H1 (cell line): ENCODE measurements at regions not wholly inside any gene's neighbourhood (a gene's known extent, or its start where the extent isn't known, plus 50 kb on each side); places are given as distances from the start of the nearest gene placed in this dataset.

Source experiments
- CTCF ChIA-PET: fragments of 300-600 bp; sonication (Branson Sonifier 250); formaldehyde crosslinking; loops from one replicate; lab custom pipeline; 2021; ENCODE audit not compliant: partially characterized antibody; lab: Charles Lee
- POLR2A ChIA-PET: fragments of 300-600 bp; sonication (Branson Sonifier 250); formaldehyde crosslinking; loops from one replicate; lab custom pipeline; 2021; ENCODE audit warnings: inconsistent platforms; ENCODE audit not compliant: partially characterized antibody; lab: Charles Lee
- DNase-seq, 2 experiments: peaks; one replicate each; pipeline versions ENCODE4 v3.0.0 to v3.0.0-alpha.2; 2010 to 2022; ENCODE audit warnings: low spot score in 2 of 2, low read depth in 1 of 2, mixed read lengths in 1 of 2
- FAIRE-seq: peaks from 2 replicates; lab custom pipeline; 2011; peaks lifted over from hg19 to GRCh38; lab: Jason Lieb, UNC
- H2AFZ ChIP-seq: 2 replicates; pipeline ENCODE4 v1.8.1; 2012; ENCODE audit warnings: low read length, inconsistent platforms
- H2AK5ac ChIP-seq: 2 replicates; pipeline ENCODE4 v1.6.1; 2013; ENCODE audit warnings: low read depth, low read length
- H2BK120ac ChIP-seq: replicated peaks from 2 replicates; pipeline ENCODE3; 2013; ENCODE audit warnings: low read depth, low read length, inconsistent platforms
- H2BK12ac ChIP-seq: 2 replicates; pipeline ENCODE4 v1.6.1; 2013; ENCODE audit warnings: low read depth, low read length
- H2BK15ac ChIP-seq: 2 replicates; pipeline ENCODE4 v1.6.1; 2013; ENCODE audit warnings: low read length
- H2BK20ac ChIP-seq: 2 replicates; pipeline ENCODE4 v1.6.1; 2013; ENCODE audit warnings: low read length
- H2BK5ac ChIP-seq: 2 replicates; pipeline ENCODE4 v1.6.1; 2013; ENCODE audit warnings: low read depth, low read length
- H3K14ac ChIP-seq: 2 replicates; pipeline ENCODE4 v1.6.1; 2013; ENCODE audit warnings: inconsistent platforms; ENCODE audit not compliant: insufficient read length
- H3K18ac ChIP-seq: 2 replicates; pipeline ENCODE4 v1.6.1; 2013; ENCODE audit warnings: low read length; ENCODE audit errors: extremely low read depth
- H3K23ac ChIP-seq: 2 replicates; pipeline ENCODE4 v1.6.1; 2013; ENCODE audit warnings: inconsistent platforms; ENCODE audit not compliant: insufficient read length
- H3K23me2 ChIP-seq: 2 replicates; pipeline ENCODE4 v1.6.1; 2013; ENCODE audit warnings: low read depth, low read length
- H3K27ac ChIP-seq: 2 replicates; pipeline ENCODE4 v1.6.1; 2011; ENCODE audit warnings: low read depth, low read length, inconsistent platforms
- H3K27me3 ChIP-seq, 4 experiments: replicated peaks in 1 of 4; 1 replicate in 1 of 4; 2 replicates in 3 of 4; pipeline versions ENCODE4 v1.6.1 to v1.8.1; 2011 to 2013; ENCODE audit warnings: low read length in 3 of 4, mild to moderate bottlenecking in 3 of 4, inconsistent platforms in 2 of 4, mixed read lengths in 2 of 4, moderate library complexity in 1 of 4; ENCODE audit not compliant: control insufficient read depth in 3 of 4, insufficient read depth in 3 of 4; ENCODE audit errors: extremely low read depth in 1 of 4
- H3K36me3 ChIP-seq, 4 experiments: 2 replicates each; pipeline versions ENCODE4 v1.6.1 to v1.8.1; 2011 to 2013; ENCODE audit warnings: mild to moderate bottlenecking in 4 of 4, low read length in 3 of 4, moderate library complexity in 2 of 4, control low read depth in 1 of 4, inconsistent platforms in 1 of 4; ENCODE audit not compliant: insufficient read depth in 4 of 4, control insufficient read depth in 2 of 4
- H3K4ac ChIP-seq: replicated peaks from 2 replicates; pipeline ENCODE3; 2013; ENCODE audit warnings: low read length, low read depth, mixed read lengths, inconsistent platforms; ENCODE audit not compliant: insufficient read length
- H3K4me1 ChIP-seq, 4 experiments: replicated peaks in 1 of 4; 1 replicate in 1 of 4; 2 replicates in 3 of 4; pipeline versions ENCODE4 v1.6.1 to v1.8.1; 2011 to 2013; ENCODE audit warnings: low read length in 3 of 4, inconsistent platforms in 2 of 4, mixed read lengths in 1 of 4; ENCODE audit not compliant: insufficient read depth in 4 of 4, control insufficient read depth in 3 of 4
- H3K4me2 ChIP-seq, 2 experiments: 2 replicates each; pipeline versions ENCODE4 v1.6.1 to v1.8.1; 2011 to 2013; ENCODE audit warnings: low read depth in 2 of 2, low read length in 2 of 2, control low read depth in 1 of 2, inconsistent platforms in 1 of 2, mild to moderate bottlenecking in 1 of 2; ENCODE audit not compliant: insufficient read depth in 1 of 2
- H3K4me3 ChIP-seq, 4 experiments: fragments of 200-600, 300-600 bp in 1 of 4; sonication (generic), shearing (Covaris generic), sonication (Bioruptor Twin) in 1 of 4; 2 replicates each; pipeline versions ENCODE4 v1.5.1 to v1.8.1; 2011 to 2016; ENCODE audit warnings: low read length in 4 of 4, low read depth in 3 of 4, control low read depth in 2 of 4, inconsistent platforms in 2 of 4, mild to moderate bottlenecking in 2 of 4, mixed read lengths in 1 of 4, moderate library complexity in 1 of 4; ENCODE audit not compliant: insufficient read depth in 2 of 4; ENCODE audit errors: extremely low read depth in 1 of 4
- H3K56ac ChIP-seq: replicated peaks from 2 replicates; pipeline ENCODE3; 2013; ENCODE audit warnings: low read depth, mild to moderate bottlenecking, mixed read lengths, low read length, inconsistent platforms; ENCODE audit not compliant: insufficient read length
- H3K79me1 ChIP-seq: 2 replicates; pipeline ENCODE4 v1.6.1; 2013; ENCODE audit warnings: low read depth, low read length, control low read depth
- H3K79me2 ChIP-seq, 2 experiments: 2 replicates each; pipeline versions ENCODE4 v1.6.1 to v1.8.1; 2012 to 2013; ENCODE audit warnings: low read length in 2 of 2, mild to moderate bottlenecking in 2 of 2, inconsistent platforms in 1 of 2; ENCODE audit not compliant: insufficient read depth in 2 of 2, control insufficient read depth in 1 of 2
- H3K9ac ChIP-seq, 4 experiments: replicated peaks in 1 of 4; 1 replicate in 1 of 4; 2 replicates in 3 of 4; pipeline versions ENCODE4 v1.6.1 to v1.8.1; 2011 to 2013; ENCODE audit warnings: low read depth in 3 of 4, low read length in 3 of 4, control low read depth in 2 of 4, mild to moderate bottlenecking in 2 of 4, moderate library complexity in 2 of 4, inconsistent platforms in 1 of 4; ENCODE audit errors: extremely low read depth in 1 of 4
- H3K9me3 ChIP-seq, 2 experiments: 2 replicates each; pipeline versions ENCODE4 v1.6.1 to v1.8.1; 2012 to 2013; ENCODE audit warnings: mild to moderate bottlenecking in 2 of 2, moderate library complexity in 2 of 2, control low read depth in 1 of 2, inconsistent platforms in 1 of 2, low read depth in 1 of 2, low read length in 1 of 2, mixed read lengths in 1 of 2; ENCODE audit not compliant: insufficient read depth in 2 of 2
- H4K20me1 ChIP-seq, 2 experiments: replicated peaks in 1 of 2; 2 replicates each; pipeline versions ENCODE3 to v1.8.1; 2011 to 2013; ENCODE audit warnings: inconsistent platforms in 2 of 2, low read length in 2 of 2, mild to moderate bottlenecking in 1 of 2; ENCODE audit not compliant: insufficient read depth in 2 of 2, control insufficient read depth in 1 of 2
- H4K5ac ChIP-seq: 2 replicates; pipeline ENCODE4 v1.6.1; 2013; ENCODE audit warnings: low read length, low read depth, mixed read lengths, inconsistent platforms; ENCODE audit not compliant: insufficient read length
- H4K8ac ChIP-seq: 2 replicates; pipeline ENCODE4 v1.8.0; 2013; ENCODE audit warnings: mild to moderate bottlenecking, moderate library complexity, low read length, inconsistent platforms; ENCODE audit not compliant: insufficient read depth; ENCODE audit errors: extremely low read depth
- H4K91ac ChIP-seq: replicated peaks from 2 replicates; pipeline ENCODE3; 2013; ENCODE audit warnings: low read length, mixed read lengths, inconsistent platforms; ENCODE audit not compliant: insufficient read length
- ASH2L ChIP-seq: fragments of 200-600, 300-600 bp; sonication (generic); IDR thresholded peaks from one replicate; pipeline ENCODE4 v1.7.1; 2017; ENCODE audit warnings: low read length
- CHD2 ChIP-seq: IDR thresholded peaks from 2 replicates; pipeline ENCODE4 v1.6.1; 2012; ENCODE audit warnings: low read length, improper control_type of control experiment
- HDAC2 ChIP-seq, 2 experiments: fragments of 300-600 bp in 1 of 2; sonication (generic) in 1 of 2; IDR thresholded peaks; 2 replicates each; pipeline ENCODE4 v1.6.1; 2011 to 2012; ENCODE audit warnings: low read depth in 2 of 2, low read length in 2 of 2, mild to moderate bottlenecking in 2 of 2, moderate library complexity in 2 of 2, borderline replicate concordance in 1 of 2, inconsistent platforms in 1 of 2
- JUN ChIP-seq: IDR thresholded peaks from 2 replicates; pipeline ENCODE4 v1.6.1; 2011; ENCODE audit warnings: low read depth, mild to moderate bottlenecking, improper control_type of control experiment, low read length
- MAFK ChIP-seq: IDR thresholded peaks from 2 replicates; pipeline ENCODE4 v1.6.1; 2012; ENCODE audit warnings: low read depth, mild to moderate bottlenecking, improper control_type of control experiment, low read length
- RXRA ChIP-seq: IDR thresholded peaks from 2 replicates; pipeline ENCODE4 v1.6.1; 2011; ENCODE audit warnings: low read depth, mild to moderate bottlenecking, low read length, moderate library complexity; ENCODE audit not compliant: insufficient read depth
- WGBS, 2 experiments: shearing (Covaris generic) in 1 of 2; methylation state at CpG; one replicate each; pipeline versions ENCODE4 v1.1.6 to v1.1.7; 2013 to 2015; ENCODE audit warnings: low lambda C conversion rate in 2 of 2, mixed read lengths in 2 of 2, inconsistent platforms in 1 of 2, low coverage in 1 of 2, missing lambda C conversion rate in 1 of 2; ENCODE audit not compliant: insufficient replicate concordance in 2 of 2, insufficient coverage in 1 of 2, insufficient read length in 1 of 2; ENCODE audit errors: extremely low coverage in 1 of 2, missing lambda C conversion rate in 1 of 2; 5-methylcytosine and 5-hydroxymethylcytosine counted together

- Histone ChIP-seq H3K4ac (no peak overlapping the region), H4K91ac (no peak overlapping the region), H2BK20ac (no peak overlapping the region), H4K5ac (no peak overlapping the region), H3K56ac (no peak overlapping the region), H3K23ac (no peak overlapping the region), H2BK15ac (no peak overlapping the region; the same call in 1 of the 2 replicates), H2BK12ac (no peak overlapping the region), H3K9me3 (peaks cover 0 to 6% of the 10 kb centered on the region in 2 experiments; a peak in 1 of 4 replicates), H2BK5ac (no peak overlapping the region), H2BK120ac (no peak overlapping the region), H3K18ac (no peak overlapping the region), H3K36me3 (no peaks in the 10 kb centered on the region), H3K14ac (no peak overlapping the region), H3K23me2 (no peaks in the 10 kb centered on the region), H4K8ac (no peak overlapping the region), H3K9ac (no peak overlapping the region), H3K4me2 (no peak overlapping the region), H3K4me1 (no peaks in the 10 kb centered on the region; a peak in 1 of 7 replicates), H2AFZ (no peak overlapping the region), H3K79me1 (no peaks in the 10 kb centered on the region), H3K4me3 (no peak overlapping the region), H2AK5ac (no peak overlapping the region), H3K79me2 (no peaks in the 10 kb centered on the region), H4K20me1 (no peaks in the 10 kb centered on the region), H3K27me3 (peaks cover 0 to 2% (median 0%) of the 10 kb centered on the region in 4 experiments; a peak in 1 of 7 replicates), H3K27ac (no peak overlapping the region)
- POLR2A ChIA-PET: interaction anchor here (0.8 kb wide), 1 partner anchor 104 kb away, joined by 4 read pairs; no protein-coding TSS in a partner anchor
- 90% methylated on average over 8 of the region's 8 CpGs; no CpG with 5 or more reads in 1 of the 2 experiments for WGBS, 2 experiments
- TF ChIP-seq MAFK (no peak), JUN (no peak), CHD2 (no peak), HDAC2 (IDR thresholded peaks at IDR 0.05; ENCODE audit: borderline replicate concordance in 1 of 2, low read depth in 2 of 2, low read length in 2 of 2) (no peak), RXRA (no peak), ASH2L (no peak)
- FAIRE-seq (no peak), DNase-seq (no peak)
- CTCF ChIA-PET: interaction anchor here (0.7 to 4.8 kb wide), 15 partner anchors 8 to 1010 kb away, joined by 3 to 35 read pairs (median 4); no protein-coding TSS in a partner anchor
Observed at GRCh38 chr18:78876868-78877267, 102.8 kb upstream of the SALL3 start.
